ENCODE measurements at regions not wholly inside any gene's neighbourhood (a gene's known extent, or its start where the extent isn't known, plus 50 kb on each side); places are given as distances from the start of the nearest gene placed in this dataset.

- TF ChIP-seq POLR2A (IDR thresholded peaks at IDR 0.05): no peak
- TF ChIP-seq, protein P1, sequence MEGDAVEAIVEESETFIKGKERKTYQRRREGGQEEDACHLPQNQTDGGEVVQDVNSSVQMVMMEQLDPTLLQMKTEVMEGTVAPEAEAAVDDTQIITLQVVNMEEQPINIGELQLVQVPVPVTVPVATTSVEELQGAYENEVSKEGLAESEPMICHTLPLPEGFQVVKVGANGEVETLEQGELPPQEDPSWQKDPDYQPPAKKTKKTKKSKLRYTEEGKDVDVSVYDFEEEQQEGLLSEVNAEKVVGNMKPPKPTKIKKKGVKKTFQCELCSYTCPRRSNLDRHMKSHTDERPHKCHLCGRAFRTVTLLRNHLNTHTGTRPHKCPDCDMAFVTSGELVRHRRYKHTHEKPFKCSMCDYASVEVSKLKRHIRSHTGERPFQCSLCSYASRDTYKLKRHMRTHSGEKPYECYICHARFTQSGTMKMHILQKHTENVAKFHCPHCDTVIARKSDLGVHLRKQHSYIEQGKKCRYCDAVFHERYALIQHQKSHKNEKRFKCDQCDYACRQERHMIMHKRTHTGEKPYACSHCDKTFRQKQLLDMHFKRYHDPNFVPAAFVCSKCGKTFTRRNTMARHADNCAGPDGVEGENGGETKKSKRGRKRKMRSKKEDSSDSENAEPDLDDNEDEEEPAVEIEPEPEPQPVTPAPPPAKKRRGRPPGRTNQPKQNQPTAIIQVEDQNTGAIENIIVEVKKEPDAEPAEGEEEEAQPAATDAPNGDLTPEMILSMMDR (IDR thresholded peaks at IDR 0.05): no peak
Observed at GRCh38 chr12:88253371-88253978, 111.4 kb downstream of the TMTC3 start.
